Activated CD8-positive, alpha-beta T cell treated with anti-CD3 and anti-CD28 coated beads for 36 hours (primary cell): ENCODE measurements at regions not wholly inside any gene's neighbourhood (a gene's known extent, or its start where the extent isn't known, plus 50 kb on each side); places are given as distances from the start of the nearest gene placed in this dataset.

Source experiments
- ATAC-seq: fragments of 200-7000 bp; cut with Tn5 transposase; one replicate; pipeline ENCODE4 v1.10.0; 2021; ENCODE audit warnings: mild to moderate bottlenecking, moderate library complexity
- CTCF ChIA-PET: fragments of 350-600 bp; sonication (Branson Sonifier 250); formaldehyde crosslinking; loops from one replicate; lab custom pipeline; 2021; ENCODE audit warnings: antibody characterized with exemption; lab: Charles Lee
- POLR2A ChIA-PET: fragments of 350-600 bp; sonication (Branson Sonifier 250); formaldehyde crosslinking; loops from one replicate; lab custom pipeline; 2021; ENCODE audit warnings: antibody characterized with exemption; lab: Charles Lee
- DNase-seq: peaks from one replicate; pipeline ENCODE4 v3.0.0-alpha.2; 2020
- H3K27ac Mint-ChIP-seq: one replicate; pipeline ENCODE4 v1.8.0; 2021; ENCODE audit warnings: mild to moderate bottlenecking, mixed read lengths
- H3K27me3 Mint-ChIP-seq: one replicate; pipeline ENCODE4 v1.8.0; 2021; ENCODE audit warnings: mixed read lengths
- H3K36me3 Mint-ChIP-seq: one replicate; pipeline ENCODE4 v1.8.0; 2021; ENCODE audit warnings: low read depth, mixed read lengths
- H3K4me1 Mint-ChIP-seq: one replicate; pipeline ENCODE4 v1.8.0; 2021; ENCODE audit warnings: low read depth, mixed read lengths
- H3K4me3 Mint-ChIP-seq: one replicate; pipeline ENCODE4 v1.8.0; 2021; ENCODE audit warnings: mild to moderate bottlenecking, moderate library complexity, mixed read lengths
- H3K9me3 Mint-ChIP-seq: one replicate; pipeline ENCODE4 v1.8.0; 2021; ENCODE audit warnings: mixed read lengths
- intact Hi-C: fragments of 100-400 bp; cut with micrococcal nuclease; formaldehyde crosslinking; loops from one replicate; pipeline ENCODE4 v1.10.0; 2022
- TF ChIP-seq, protein P1 (sequence below): fragments of 200-600 bp; IDR thresholded peaks from one replicate; pipeline ENCODE4 v1.8.0; 2022; ENCODE audit warnings: antibody characterized with exemption, mild to moderate bottlenecking

DNA sequence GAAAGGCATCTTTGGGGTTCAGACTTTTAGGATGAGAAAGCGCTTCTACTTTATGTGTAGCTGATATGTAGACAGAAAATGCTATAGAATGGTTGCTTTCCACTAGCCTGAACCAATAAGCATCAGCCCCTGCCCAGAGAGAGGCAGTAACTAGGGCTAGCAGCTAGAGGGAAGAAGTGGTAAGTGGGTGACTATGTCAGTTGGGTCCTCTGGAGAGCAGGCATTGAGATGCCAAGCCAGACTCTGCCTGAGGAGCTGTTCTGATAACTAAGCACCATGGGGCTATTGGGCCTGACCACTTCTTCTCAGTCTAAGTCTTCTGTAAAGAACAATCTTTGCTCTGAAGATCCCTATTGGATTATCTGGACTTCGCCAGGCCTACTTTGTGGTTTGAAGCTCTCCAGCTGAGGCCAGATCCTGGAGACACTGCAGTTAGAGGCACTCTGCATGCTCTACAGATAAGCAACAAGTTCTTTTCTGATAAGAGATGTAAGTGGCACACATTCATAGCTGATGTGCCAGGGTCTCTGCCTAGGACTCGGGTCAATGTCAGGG is 146.1 kb downstream of the RBM46 start:
- TF ChIP-seq, protein P1, sequence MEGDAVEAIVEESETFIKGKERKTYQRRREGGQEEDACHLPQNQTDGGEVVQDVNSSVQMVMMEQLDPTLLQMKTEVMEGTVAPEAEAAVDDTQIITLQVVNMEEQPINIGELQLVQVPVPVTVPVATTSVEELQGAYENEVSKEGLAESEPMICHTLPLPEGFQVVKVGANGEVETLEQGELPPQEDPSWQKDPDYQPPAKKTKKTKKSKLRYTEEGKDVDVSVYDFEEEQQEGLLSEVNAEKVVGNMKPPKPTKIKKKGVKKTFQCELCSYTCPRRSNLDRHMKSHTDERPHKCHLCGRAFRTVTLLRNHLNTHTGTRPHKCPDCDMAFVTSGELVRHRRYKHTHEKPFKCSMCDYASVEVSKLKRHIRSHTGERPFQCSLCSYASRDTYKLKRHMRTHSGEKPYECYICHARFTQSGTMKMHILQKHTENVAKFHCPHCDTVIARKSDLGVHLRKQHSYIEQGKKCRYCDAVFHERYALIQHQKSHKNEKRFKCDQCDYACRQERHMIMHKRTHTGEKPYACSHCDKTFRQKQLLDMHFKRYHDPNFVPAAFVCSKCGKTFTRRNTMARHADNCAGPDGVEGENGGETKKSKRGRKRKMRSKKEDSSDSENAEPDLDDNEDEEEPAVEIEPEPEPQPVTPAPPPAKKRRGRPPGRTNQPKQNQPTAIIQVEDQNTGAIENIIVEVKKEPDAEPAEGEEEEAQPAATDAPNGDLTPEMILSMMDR: no peak
- Mint-ChIP-seq H3K36me3 (no peaks in the 10 kb centered on the region), H3K9me3 (peaks cover 5% of the 10 kb centered on the region), H3K27me3 (no peaks in the 10 kb centered on the region), H3K4me1 (no peaks in the 10 kb centered on the region), H3K4me3 (no peak overlapping the region), H3K27ac (no peak overlapping the region)
- intact Hi-C loops: no loop called here
- no peak for DNase-seq
- CTCF ChIA-PET: no interaction called here
- POLR2A ChIA-PET: interaction anchor here (0.6 kb wide), 1 partner anchor 783 kb away, joined by 3 read pairs; no protein-coding TSS in a partner anchor
- ATAC-seq: no peak

DNA sequence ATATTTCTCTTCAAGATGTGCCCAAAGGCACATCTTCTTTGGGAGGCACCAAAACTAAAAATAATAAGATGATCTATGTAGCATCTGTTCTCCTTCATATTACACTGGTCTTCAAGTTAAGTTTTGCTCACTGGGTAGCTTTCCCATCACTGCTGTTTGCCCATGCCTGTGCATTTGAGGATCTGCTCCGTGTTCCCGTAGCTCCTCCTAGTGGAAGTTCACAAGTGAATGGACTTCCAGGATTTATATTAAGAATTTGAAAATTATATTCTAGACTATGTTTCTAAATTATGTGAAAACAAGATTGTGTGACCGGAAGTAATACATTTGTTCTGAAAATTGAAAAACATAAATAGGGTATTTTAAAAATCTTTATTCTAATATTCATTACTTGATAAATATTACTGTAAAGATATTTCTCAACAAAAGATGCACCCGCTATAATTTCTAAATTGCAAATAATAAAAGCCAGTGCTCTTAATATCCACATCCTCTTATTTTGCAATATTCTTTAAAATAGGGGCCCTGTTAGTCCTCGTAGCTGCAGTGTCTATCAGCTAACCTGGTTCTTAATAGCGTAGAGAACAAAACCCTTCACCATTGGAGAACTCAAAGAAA is 147.7 kb downstream of the RBM46 start:
- intact Hi-C loops: no loop called here
- DNase-seq: peak; percentile 1
- H3K27me3 Mint-ChIP-seq: no peaks in the 10 kb centered on the region
- no peaks in the 10 kb centered on the region for H3K4me1 Mint-ChIP-seq
- POLR2A ChIA-PET: no interaction called here
- no peak overlapping the region for H3K4me3 Mint-ChIP-seq
- TF ChIP-seq, protein P1: no peak
- ATAC-seq: no peak
- peaks cover 11% of the 10 kb centered on the region for H3K9me3 Mint-ChIP-seq
- no peaks in the 10 kb centered on the region for H3K36me3 Mint-ChIP-seq
- no peak overlapping the region for H3K27ac Mint-ChIP-seq
- CTCF ChIA-PET: no interaction called here

DNA sequence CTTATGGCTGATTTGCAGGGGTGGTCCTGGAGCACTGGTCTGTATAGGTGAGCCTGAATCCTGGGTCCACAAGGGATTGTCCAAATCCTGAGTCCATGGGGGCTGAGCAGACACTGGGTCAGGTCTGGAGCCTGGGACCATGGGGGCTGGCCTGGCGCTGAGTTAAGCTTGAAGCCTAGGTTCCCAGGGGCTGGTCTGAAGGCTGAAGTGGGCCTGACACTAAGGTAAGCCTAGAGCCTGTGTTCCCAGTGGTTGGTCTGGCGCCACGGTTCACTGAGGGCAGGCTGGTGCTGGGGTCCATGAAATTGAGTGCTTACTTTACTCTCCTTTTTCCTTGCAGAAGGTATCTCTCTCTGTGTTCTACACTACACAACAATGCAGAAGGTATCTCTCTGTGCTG is 155.8 kb downstream of the RBM46 start:
- intact Hi-C loops: no loop called here
- Mint-ChIP-seq H3K9me3 (peaks cover 10% of the 10 kb centered on the region), H3K4me1 (no peaks in the 10 kb centered on the region), H3K36me3 (no peaks in the 10 kb centered on the region), H3K27me3 (peaks cover 4% of the 10 kb centered on the region), H3K4me3 (no peak overlapping the region), H3K27ac (no peak overlapping the region)
- DNase-seq: no peak
- no peak for ATAC-seq
- POLR2A ChIA-PET: no interaction called here
- TF ChIP-seq, protein P1: no peak
- CTCF ChIA-PET: no interaction called here

DNA sequence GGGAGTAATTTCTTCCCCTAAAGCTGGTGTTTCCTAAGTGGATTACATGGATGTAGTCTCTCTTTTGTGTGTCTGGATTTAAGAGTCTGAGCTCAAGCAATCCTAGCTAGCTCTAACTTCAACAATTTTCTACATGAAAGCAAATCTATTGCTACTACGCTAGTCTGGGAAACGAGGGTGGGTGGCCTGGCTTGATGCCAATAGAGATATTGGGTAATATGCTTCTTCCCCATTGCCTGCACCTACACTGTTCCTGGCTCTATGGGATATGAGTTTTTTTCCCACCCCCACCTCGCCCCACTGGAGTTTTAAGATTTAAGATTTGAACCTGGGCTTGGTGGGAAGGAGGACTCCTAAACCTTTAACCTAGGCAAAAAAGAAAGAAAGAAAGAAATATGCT is 158.8 kb downstream of the RBM46 start:
- POLR2A ChIA-PET: no interaction called here
- CTCF ChIA-PET: no interaction called here
- no peak for ATAC-seq
- TF ChIP-seq, protein P1: no peak
- peaks cover 3% of the 10 kb centered on the region for H3K9me3 Mint-ChIP-seq
- H3K4me1 Mint-ChIP-seq: no peaks in the 10 kb centered on the region
- no peak for DNase-seq
- H3K27ac Mint-ChIP-seq: no peak overlapping the region
- intact Hi-C loops: no loop called here
- no peak overlapping the region for H3K4me3 Mint-ChIP-seq
- H3K27me3 Mint-ChIP-seq: peaks cover 4% of the 10 kb centered on the region
- no peaks in the 10 kb centered on the region for H3K36me3 Mint-ChIP-seq

DNA sequence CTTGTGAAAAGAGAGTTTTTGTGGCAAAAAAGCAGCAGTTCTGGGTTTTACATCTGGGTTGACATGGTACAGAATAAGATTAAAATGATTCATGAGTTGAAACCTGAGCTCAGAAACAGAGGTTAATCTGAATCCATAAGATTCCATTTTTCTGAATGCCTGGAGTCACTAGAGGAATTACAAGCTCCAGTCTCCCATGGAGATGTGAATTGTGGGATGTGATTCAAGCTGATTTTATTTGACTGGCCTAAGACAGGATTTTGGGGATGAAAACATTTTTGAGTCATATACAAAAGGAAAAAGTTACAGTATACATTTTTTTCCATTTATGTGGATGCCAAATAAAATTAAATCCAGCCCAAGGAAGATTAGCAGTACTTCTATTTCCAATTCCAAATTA is 161.1 kb downstream of the RBM46 start:
- no peaks in the 10 kb centered on the region for H3K9me3 Mint-ChIP-seq
- peaks cover 4% of the 10 kb centered on the region for H3K27me3 Mint-ChIP-seq
- TF ChIP-seq, protein P1: no peak
- no peaks in the 10 kb centered on the region for H3K36me3 Mint-ChIP-seq
- ATAC-seq (no peak), DNase-seq (no peak)
- ChIA-PET POLR2A (no interaction called here), CTCF (no interaction called here)
- intact Hi-C loops: no loop called here
- no peaks in the 10 kb centered on the region for H3K4me1 Mint-ChIP-seq
- H3K27ac Mint-ChIP-seq: no peak overlapping the region
- H3K4me3 Mint-ChIP-seq: no peak overlapping the region
